Retina (tissue), 1 donor: ENCODE measurements at regions not wholly inside any gene's neighbourhood (a gene's known extent, or its start where the extent isn't known, plus 50 kb on each side); places are given as distances from the start of the nearest gene placed in this dataset.

Experiments
- DNase-seq: peaks from one replicate; pipeline ENCODE4 v3.0.0-alpha.2; 2016

- DNase-seq, result no peak
These were observed 226.9 kb upstream of the B3GAT1 start for GRCh38 chr11:134638796-134639430.

GRCh38 chr11:134637091-134638015 lies 225.3 kb upstream of the B3GAT1 start:
- DNase-seq, result no peak

- peak; percentile 47 for DNase-seq
These were observed 224.0 kb upstream of the B3GAT1 start for GRCh38 chr11:134636071-134636470.

- peak; percentile 60 for DNase-seq
These were observed 223.1 kb upstream of the B3GAT1 start for GRCh38 chr11:134634897-134635831.

GRCh38 chr11:134633276-134633675 lies 221.2 kb upstream of the B3GAT1 start:
- DNase-seq, result no peak

GRCh38 chr11:134632347-134633119 lies 220.5 kb upstream of the B3GAT1 start:
- no peak for DNase-seq

GRCh38 chr11:134630861-134631260 lies 218.8 kb upstream of the B3GAT1 start:
- DNase-seq, result no peak

- no peak for DNase-seq
These were observed 216.4 kb upstream of the B3GAT1 start for GRCh38 chr11:134628426-134628825.

- DNase-seq, result no peak
These were observed 214.0 kb upstream of the B3GAT1 start for GRCh38 chr11:134626032-134626431.

GRCh38 chr11:134625631-134626030 lies 213.6 kb upstream of the B3GAT1 start:
- no peak for DNase-seq

GRCh38 chr11:134625151-134625550 lies 213.1 kb upstream of the B3GAT1 start:
- DNase-seq, result no peak

- DNase-seq, result no peak
These were observed 212.3 kb upstream of the B3GAT1 start for GRCh38 chr11:134624166-134624920.

GRCh38 chr11:134623711-134624110 lies 211.7 kb upstream of the B3GAT1 start:
- no peak for DNase-seq

GRCh38 chr11:134622458-134622857 lies 210.4 kb upstream of the B3GAT1 start:
- no peak for DNase-seq

- DNase-seq, result no peak
These were observed 205.3 kb upstream of the B3GAT1 start for GRCh38 chr11:134617360-134617759.

GRCh38 chr11:134616038-134616437 lies 204.0 kb upstream of the B3GAT1 start:
- DNase-seq, result no peak

- DNase-seq, result no peak
These were observed 203.1 kb upstream of the B3GAT1 start for GRCh38 chr11:134615041-134615615.

GRCh38 chr11:134614141-134614540 lies 202.1 kb upstream of the B3GAT1 start:
- no peak for DNase-seq

- no peak for DNase-seq
These were observed 201.6 kb upstream of the B3GAT1 start for GRCh38 chr11:134613646-134614045.

- no peak for DNase-seq
These were observed 200.3 kb upstream of the B3GAT1 start for GRCh38 chr11:134612140-134613030.
